HUDEP-2 (cell line): ENCODE measurements at regions not wholly inside any gene's neighbourhood (a gene's known extent, or its start where the extent isn't known, plus 50 kb on each side); places are given as distances from the start of the nearest gene placed in this dataset.

Source experiments
- DNase-seq, 76 experiments: peaks; one replicate each; lab custom pipeline; 2025; ENCODE audit not compliant: unreplicated experiment in 76 of 76; lab: John Stamatoyannopoulos, UW

GRCh38 chr9:7549249-7549648 is 250.3 kb downstream of the DMAC1 start:
- no peak for DNase-seq

- DNase-seq = peak in 1 of 76 experiments; percentile 5
Observed at GRCh38 chr9:7546261-7546660, 253.3 kb downstream of the DMAC1 start.

GRCh38 chr9:7545371-7546165 is 254.0 kb downstream of the DMAC1 start:
- DNase-seq = no peak

GRCh38 chr9:7542693-7543092 is 256.9 kb downstream of the DMAC1 start:
- no peak for DNase-seq

- DNase-seq = no peak
Observed at GRCh38 chr9:7542126-7542525, 257.5 kb downstream of the DMAC1 start.

- DNase-seq = peak in 40 of 76 experiments; percentile 1 to 58 (median 14)
Observed at GRCh38 chr9:7536310-7536939, 263.2 kb downstream of the DMAC1 start.

GRCh38 chr9:7534211-7534935 is 265.2 kb downstream of the DMAC1 start:
- DNase-seq = no peak

- no peak for DNase-seq
Observed at GRCh38 chr9:7533376-7534090, 266.0 kb downstream of the DMAC1 start.

- no peak for DNase-seq
Observed at GRCh38 chr9:7523426-7524043, 276.0 kb downstream of the DMAC1 start.

- DNase-seq = no peak
Observed at GRCh38 chr9:7520396-7520795, 279.2 kb downstream of the DMAC1 start.

- no peak for DNase-seq
Observed at GRCh38 chr9:7516376-7516775, 283.2 kb downstream of the DMAC1 start.

- DNase-seq = no peak
Observed at GRCh38 chr9:7510199-7510598, 289.4 kb downstream of the DMAC1 start.

- DNase-seq = no peak
Observed at GRCh38 chr9:7509576-7510145, 289.9 kb downstream of the DMAC1 start.

GRCh38 chr9:7508516-7508915 is 291.1 kb downstream of the DMAC1 start:
- no peak for DNase-seq

- DNase-seq = no peak
Observed at GRCh38 chr9:7507566-7508270, 291.9 kb downstream of the DMAC1 start.

GRCh38 chr9:7507026-7507425 is 292.6 kb downstream of the DMAC1 start:
- no peak for DNase-seq

- no peak for DNase-seq
Observed at GRCh38 chr9:7500521-7500920, 299.1 kb downstream of the DMAC1 start.

GRCh38 chr9:7491641-7492040 is 307.9 kb downstream of the DMAC1 start:
- no peak for DNase-seq

GRCh38 chr9:7490317-7491108 is 309.1 kb downstream of the DMAC1 start:
- no peak for DNase-seq
